GM18909 (cell line): ENCODE measurements at regions not wholly inside any gene's neighbourhood (a gene's known extent, or its start where the extent isn't known, plus 50 kb on each side); places are given as distances from the start of the nearest gene placed in this dataset.
A peak's percentile ranks its signal among the peaks of the same experiment; 100 is the strongest.
"Not testable (repeated sequence)": the region's sequence is repeated elsewhere in the genome, so short reads cannot be mapped to it uniquely, and the experiment has no call there.

Experiments used
- ATAC-seq: cut with Tn5 transposase; IDR thresholded peaks from one replicate; pipeline ENCODE4 v1.9.1; 2021; ENCODE audit warnings: mild to moderate bottlenecking; ENCODE audit not compliant: unreplicated experiment, poor library complexity

DNA sequence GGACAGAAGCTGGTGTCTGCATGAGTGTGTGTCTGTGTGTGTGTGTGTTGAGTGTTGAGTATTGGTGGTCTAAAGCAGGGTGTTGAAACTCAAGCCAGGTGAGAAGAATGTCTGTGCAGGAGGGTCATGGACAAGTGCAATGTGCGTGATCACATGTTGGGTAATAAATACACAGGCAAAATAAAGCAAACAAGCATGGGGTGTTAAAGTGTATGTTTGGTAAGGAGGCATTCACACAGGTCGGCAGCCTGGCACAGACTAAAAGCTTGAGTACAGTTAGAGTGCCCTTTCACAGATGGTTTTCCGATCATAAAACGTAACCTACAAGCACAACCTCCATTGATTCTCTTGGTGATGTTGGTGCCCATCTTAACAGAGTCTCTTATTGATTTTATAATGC is 476.9 kb upstream of the KLHL1 start:
- no peak for ATAC-seq

DNA sequence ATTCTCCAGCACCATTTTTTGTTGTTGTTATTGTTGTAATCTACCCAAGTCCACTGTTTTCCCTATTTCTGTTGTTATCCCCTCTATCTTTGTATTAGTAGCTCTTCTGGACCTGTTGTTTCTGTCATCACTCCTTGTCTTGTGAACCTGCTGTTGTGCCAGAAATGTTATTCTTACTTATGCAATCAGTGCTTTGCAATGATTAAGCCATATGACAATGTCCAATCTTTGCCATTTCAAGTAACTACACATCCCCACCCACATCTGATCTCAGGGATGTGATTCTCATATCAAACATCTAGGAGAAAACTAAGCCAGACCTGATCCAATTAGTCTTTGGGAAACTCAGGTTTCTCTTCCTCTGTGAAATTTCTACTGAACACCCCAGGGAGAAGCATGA is 472.6 kb upstream of the KLHL1 start:
- ATAC-seq: no peak

DNA sequence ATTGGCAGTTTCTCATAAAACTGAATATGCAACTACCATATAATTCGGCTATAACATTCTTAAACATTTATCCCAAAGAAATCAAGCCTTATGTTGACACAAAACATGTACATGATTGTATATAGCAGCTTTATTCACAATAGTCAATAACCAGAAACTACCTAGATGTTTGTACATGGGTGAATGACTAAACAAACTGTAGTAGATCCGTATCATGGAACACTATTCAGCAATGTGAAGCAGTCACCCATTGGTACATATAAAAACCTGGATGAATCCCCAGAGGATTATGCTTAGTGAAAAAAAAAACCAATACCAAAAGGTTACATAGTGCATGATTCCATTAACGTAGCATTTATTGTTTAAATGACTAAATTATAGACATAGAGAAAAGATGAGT is 471.7 kb upstream of the KLHL1 start:
- ATAC-seq: no peak

DNA sequence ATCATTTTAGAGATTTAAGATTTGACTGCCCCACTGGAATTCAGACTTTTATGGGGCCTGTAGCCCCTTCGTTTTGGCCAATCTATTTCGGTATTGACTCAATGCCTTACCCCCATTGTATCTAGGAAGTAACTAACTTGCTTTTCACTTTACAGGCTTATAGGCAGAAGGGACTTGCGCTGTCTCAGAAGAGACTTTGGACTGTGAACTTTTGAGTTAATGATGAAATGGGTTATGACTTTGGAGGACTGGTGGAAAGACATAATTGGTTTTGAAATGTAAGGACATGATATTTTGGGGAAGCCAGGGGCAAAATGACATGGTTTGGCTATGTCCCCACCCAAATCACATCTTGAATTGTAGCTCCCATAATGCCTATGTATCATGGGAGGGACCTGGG is 463.0 kb upstream of the KLHL1 start:
- no peak for ATAC-seq

DNA sequence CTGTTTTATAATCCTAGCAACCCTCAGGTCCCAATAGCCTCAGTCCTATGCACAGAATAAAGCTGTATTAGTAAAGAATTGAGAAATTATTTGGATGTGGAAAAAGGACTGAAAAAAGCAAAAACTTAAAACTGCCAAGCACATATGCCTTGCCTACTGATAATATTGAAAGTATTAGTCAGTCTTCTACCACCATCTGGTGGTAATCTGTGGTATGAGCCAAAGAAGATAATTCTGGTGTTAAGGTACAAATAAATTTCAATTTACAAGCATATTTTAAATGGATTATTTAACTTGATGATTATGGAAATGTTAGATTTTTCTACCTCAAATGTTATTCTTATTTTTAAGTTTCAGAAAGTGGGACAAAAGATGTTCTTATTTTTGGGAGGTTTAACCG is 460.3 kb upstream of the KLHL1 start:
- peak; percentile 83 for ATAC-seq

DNA sequence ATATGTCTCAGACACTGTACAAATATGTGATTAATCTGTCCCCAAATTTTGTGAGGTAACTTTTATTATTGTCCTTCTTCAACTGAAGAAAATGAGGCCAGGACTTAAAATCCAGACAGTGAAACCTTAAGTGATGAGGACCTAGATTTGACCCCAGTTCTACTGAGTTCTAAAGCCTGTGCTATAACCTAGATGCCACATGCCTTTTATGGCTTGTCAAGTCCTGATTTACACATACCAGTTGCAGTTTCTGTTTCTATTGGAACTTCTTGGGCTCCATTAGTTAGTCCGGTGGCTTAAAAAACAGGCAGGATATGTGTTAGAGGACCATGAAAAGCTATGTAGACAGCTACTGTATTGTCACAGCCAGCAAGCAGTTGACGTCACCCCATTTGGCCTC is 436.5 kb upstream of the KLHL1 start:
- ATAC-seq: no peak

DNA sequence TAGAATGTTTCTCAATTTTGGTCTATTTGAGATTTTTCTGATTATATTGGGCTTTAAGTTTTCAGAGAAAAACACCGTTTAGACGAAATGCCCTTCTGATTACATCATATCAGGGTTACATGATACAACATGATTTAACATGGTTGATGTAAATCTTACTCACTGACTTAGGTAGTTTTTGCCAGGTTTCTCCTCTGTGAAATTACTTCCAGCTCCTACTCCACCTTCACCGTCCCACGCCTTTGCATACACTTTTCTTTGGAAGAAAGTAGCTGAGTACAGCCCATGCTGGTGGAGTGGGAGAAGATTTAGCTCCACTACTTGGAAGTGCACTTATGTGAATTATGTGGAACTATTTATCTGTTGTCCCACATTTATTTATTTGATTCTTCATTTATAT is 433.2 kb upstream of the KLHL1 start:
- ATAC-seq: no peak

DNA sequence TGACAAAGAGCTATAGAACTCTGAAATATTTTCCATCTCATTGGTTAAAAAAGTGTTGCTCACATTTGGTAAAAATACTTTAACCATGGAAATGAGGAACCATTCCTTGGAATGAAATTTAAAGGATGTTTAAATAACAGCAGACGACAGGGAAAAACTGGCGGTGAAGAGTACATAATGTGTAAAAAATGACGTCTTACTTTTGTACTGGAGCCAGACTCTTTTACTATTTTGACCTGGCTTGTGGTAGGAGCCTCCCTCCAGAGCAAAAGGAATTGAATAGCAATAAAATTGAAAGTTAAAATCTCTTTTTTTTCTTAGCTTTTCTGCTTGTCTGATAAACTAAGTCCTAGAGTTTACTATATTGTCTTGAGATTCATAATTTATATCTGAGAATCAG is 426.2 kb upstream of the KLHL1 start:
- ATAC-seq: no peak

DNA sequence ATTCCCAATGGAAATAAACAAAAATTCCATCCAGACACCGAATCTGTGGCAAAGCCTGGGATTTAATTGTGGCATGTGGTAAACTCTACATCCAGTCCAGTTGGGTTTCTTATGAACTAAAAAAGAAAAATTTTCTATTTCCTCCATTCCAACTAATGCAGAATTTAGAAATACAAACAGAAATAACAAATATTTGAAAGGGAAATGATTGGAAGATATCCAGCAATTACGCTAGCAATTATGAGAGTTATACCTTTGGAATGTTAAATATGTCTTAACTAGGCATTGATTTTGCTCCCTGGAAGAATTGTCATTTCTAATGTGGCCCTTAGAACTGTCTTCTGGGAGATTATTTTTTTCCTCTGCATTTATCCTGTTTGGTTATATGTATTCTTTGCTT is 421.4 kb upstream of the KLHL1 start:
- no peak for ATAC-seq

DNA sequence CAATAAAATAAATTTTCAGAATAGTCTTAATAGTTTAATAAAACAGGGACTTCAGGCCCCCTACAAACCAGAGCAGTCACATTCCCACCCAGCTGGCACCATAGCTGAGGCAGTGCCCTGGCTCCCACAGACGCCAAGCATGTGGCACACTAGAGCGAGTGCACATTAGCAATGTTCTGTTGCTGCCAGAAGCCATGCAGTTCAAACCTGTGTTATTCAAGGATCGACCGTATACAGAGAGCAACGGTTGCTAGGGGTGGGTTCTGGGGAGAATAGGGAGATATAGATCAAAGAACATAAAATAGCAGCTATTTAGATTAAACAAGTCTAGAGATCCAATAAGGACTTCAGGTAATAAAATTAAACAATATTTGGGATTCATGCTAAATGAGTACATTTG is 419.3 kb upstream of the KLHL1 start:
- ATAC-seq: no peak

DNA sequence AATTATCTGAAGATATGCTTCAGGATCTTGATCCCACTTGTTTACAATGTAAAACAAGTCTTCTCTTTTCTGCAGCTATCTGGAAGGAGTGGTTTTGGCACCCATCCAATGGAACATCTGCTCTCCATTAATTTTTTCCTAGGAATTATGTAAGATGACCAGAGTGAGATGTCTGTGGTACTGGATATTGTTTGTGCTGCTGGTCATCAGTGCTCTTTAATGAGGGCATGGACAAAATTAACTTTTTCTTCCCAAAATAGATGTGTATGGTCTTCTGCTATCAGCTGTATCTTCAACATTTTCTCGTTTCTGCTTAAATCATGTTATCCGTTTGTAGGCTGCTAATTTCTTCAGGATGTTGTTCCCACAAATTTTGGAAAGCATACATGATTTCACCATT is 415.4 kb upstream of the KLHL1 start:
- no peak for ATAC-seq

DNA sequence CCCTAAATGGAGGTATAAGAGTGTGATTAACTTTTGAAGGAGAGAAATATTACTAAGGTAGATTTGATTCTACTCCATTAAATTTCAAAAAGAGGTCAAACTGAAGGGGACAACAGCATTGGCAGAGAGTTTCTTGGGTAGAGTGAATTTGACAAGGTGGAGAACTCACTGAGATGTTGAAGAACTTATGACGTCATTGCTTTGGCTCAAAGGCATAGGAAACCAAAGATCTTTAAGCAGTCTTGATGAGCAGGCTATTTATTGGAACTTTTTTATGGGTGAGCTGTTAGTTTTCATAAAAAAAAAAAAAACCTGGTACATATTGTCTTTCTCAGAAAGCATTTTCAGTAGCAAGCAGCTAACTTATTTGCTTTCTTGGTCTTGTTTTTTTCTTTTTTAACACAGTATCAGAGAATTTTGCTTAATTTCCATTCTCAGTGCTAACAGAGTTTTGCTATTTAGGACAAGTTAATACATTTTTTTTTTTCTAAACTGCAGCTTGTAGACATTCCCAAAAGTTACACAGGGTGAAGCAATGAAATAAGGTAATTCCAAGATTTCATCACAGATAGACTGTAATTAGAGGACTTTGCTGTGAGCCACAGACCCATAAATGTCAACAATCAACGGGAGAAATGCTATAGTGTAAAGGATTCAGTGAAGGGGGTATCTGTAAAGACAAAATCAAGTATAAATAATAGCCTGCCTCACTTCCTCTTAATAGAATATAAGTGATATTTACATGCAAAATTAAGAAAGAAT is 412.2 kb upstream of the KLHL1 start:
- ATAC-seq: no peak

DNA sequence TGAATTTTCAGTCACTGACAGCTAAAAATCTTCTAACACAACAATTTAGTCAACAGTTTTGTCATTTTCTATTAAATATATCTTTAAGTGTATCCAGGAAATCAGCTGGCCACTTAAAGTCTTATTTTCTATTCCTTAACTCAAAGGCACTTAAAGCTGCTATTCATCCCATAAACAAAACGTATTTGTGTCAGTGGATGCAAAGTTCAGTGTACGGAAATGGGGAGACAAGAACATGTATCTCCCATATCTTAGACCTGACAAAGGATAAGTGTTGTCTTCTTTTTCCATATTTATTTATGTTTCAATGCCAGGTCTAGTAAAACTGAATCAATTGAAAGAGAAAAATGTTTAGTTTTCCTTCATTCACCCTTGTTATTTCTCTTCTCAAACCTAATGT is 409.8 kb upstream of the KLHL1 start:
- no peak for ATAC-seq

DNA sequence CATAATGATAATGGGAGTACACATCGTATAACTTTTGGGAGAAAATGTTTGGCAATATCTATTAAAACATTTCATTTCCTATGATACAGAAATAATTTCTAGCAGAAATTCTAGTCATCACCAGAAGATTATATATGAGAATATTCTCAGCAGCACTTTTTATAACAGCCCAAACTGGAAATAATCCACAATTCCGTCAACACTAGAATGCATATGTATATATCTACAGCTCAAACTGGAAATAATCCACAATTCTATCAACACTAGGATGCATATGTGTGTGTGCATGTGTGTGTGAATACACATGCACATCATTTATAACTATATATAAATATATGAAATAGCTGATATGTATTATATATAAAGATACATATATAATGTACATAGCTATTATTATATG is 408.0 kb upstream of the KLHL1 start:
- no peak for ATAC-seq

DNA sequence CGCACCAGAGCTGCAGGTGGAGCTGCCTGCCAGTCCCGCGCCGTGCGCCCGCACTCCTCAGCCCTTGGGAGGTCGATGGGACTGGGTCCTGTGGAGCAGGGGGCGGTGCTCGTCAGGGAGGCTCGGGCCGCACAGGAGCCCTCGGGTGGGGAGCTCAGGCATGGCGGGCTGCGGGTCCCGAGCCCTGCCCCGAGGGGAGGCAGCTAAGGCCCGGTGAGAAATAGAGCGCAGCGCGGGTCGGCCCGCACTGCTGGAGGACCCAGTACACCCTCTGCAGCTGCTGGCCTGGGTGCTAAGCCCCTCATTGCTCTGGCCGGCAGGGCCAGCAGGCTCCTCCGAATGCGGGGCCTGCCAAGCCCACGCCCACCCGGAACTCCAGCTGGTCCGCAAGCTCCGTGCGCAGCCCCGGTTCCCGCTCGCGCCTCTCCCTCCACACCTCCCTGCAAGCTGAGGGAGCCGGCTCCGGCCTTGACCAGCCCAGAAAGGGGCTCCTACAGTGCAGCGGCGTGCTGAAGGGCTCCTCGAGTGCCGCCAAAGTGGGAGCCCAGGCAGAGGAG is 403.7 kb upstream of the KLHL1 start:
- not testable (repeated sequence) for ATAC-seq

DNA sequence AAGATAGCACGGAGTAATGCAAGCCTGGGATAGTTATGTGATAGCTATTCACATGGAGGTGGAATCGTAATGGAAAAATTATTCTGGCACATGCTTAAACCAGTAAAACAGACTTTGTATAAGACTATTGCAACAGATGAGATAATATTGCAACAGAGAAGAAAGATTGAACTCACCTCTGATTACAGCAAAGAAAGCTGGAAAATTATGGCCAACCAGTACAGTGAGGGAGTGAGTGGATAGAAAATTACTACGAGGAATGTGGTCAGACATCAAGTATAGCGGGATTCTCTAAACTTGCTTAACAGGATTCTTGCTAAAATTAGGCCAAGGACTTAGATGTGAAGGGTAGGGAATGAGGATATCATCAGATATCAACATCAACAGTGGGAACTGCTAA is 397.6 kb upstream of the KLHL1 start:
- no peak for ATAC-seq

DNA sequence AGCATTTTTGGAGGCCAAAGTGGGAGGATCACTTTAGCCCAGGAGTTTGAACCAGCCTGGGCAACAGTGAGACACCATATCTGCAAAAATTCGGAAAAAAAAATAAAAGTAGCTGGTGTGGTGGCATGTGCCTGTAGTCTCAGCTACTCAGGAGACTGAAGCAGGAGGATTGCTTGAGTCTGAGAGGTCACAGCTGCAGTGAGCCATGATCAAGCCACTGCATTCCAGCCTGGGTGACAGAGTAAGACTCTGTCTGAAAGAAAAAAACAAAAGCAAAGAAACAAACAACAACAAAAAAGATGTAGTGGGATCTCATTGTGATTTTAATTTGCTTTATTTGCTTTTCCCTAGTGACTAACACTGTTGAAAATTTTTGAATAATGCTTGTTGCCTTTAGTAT is 394.7 kb upstream of the KLHL1 start:
- ATAC-seq: no peak

DNA sequence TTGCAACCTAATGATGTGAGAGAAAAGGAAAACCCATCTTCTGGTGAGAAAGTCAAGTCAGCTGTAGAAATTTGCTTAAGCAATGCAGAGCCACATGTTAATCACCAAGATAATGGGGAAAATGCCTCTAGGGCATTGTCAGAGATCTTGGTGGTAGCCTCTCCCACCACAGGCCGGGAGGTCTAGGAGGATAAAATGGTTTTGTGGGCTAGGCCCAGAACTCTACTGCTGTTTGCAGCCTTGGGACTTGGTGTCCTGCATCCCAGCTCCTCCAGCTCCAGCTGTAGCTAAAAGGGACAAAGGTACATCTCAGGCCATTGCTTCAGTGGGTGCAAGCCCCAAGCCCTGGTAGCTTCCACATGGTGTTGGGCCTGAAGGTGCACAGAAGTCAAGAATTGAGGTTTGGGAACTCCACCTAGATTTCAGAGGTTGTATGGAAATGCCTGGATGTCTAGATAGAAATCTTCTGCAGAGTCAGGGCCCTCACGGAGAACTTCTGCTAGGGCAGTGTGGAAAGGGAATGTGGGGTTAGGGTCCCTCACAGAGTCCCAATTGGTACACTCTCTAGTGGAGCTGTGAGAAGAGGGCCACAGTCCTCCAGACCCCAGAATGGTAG is 382.2 kb upstream of the KLHL1 start:
- no peak for ATAC-seq

DNA sequence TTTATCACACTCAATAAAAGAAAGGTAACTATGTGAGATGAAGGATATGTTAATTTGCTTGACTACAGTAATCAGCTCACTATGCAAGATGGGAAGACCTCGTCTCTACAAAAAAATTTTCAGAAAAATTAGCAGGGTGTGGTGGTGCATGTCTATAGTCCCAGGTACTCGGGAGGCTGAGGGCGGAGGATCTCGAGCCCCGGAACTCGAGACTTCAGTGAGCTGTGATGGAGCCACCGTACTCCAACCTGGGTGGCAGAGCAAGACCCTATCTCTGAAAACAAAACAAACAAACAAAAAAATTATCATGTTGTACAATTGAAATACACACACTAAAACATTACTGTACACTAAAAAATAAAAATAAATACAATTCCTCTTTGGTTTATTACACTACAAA is 376.7 kb upstream of the KLHL1 start:
- no peak for ATAC-seq

DNA sequence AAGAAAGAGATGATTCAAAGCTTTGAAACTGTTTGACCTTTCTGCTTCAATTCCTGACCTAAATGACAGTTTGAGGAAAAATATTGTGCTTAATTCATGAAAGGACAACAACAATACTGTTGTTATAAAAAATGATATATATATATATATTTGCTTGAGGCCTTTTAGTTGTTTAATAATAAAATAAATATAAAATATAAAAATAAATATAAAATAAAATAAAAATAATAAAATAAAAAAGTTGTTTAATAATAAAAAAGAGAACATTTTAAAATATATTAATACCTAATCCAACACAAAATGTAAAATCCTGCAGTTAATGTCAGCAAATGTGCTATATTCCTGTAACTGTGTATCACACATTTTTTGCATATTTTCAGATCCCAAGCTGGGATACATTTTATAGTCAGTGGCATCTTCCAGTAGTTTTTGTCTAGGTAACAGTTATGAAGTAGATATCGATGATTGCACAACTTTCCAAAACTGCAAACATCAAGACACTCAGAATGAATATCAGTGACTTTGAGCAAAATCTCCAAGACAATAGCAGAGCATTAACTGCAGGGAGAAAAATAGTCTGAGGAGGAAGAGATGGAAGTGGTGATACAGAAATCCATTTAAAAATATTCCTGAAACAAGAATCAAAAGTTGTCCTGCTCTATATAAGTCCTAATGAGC is 375.5 kb upstream of the KLHL1 start:
- no peak for ATAC-seq

DNA sequence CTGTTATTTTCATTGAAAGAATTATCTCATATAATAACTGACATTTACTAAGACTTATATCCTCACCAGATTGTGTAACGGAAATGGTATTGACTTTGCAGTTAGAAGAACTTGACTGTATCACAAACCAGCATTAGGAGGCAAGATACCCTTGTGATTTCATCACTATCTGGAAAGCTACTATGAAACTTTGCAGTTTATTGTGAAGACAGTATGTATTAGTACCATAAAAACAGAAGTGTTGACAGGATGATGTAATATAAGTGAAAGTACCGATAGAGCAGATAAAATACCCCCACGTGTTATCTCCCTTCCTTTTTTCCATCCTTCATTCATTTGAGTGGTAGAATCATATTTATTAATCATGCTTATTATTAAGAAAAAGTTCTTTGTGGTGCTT is 365.7 kb upstream of the KLHL1 start:
- no peak for ATAC-seq

DNA sequence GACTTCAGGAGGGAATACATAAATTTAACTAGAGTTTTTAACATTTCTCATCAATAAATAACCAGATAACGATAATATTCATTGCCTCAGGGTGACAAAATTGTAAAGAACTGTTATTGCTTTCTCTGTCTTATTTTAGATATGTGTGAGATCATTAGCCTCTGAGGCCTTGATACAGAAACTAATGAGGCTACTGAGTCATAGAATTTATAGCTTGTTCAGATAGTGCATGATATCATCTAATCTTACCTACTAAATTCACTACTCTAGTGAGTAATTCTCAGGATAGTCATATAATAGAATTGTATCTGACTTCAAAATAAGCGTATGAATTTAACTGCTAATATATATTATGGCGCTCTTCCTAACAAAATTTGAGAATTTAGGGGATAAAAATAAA is 360.8 kb upstream of the KLHL1 start:
- no peak for ATAC-seq
